ENCODE measurements at regions not wholly inside any gene's neighbourhood (a gene's known extent, or its start where the extent isn't known, plus 50 kb on each side); places are given as distances from the start of the nearest gene placed in this dataset.

GRCh38 chr3:74921676-74922075, 307.2 kb upstream of the CNTN3 start:
- WGBS (ENCODE audit: insufficient coverage), result no CpG with 5 or more reads among the region's 1 CpG
- Mint-ChIP-seq H3K4me1 (no peaks in the 10 kb centered on the region), H3K9me3 (peaks cover 0 to 3% (median 0%) of the 10 kb centered on the region in 7 donors), H3K36me3 (no peaks in the 10 kb centered on the region), H3K27ac (no peak overlapping the region), H3K27me3 (ENCODE audit: low read depth in 3 of 3) (no peaks in the 10 kb centered on the region), H3K4me3 (no peak overlapping the region)
- Histone ChIP-seq H3K4me3 (replicated peaks in 1 of 3; ENCODE audit: low read depth in 2 of 3, low read length in 3 of 3) (no peak overlapping the region), H3K4me1 (ENCODE audit: control insufficient read depth in 1 of 2, insufficient read depth in 2 of 2, low read length in 2 of 2) (no peaks in the 10 kb centered on the region), H3K9ac (ENCODE audit: insufficient read depth, low read length, poor library complexity, severe bottlenecking) (no peak overlapping the region), H3K27ac (ENCODE audit: low read depth in 1 of 2, low read length in 2 of 2) (no peak overlapping the region), H3K9me3 (replicated peaks in 1 of 2; ENCODE audit: control insufficient read depth in 1 of 2, insufficient read depth in 1 of 2, low read length in 2 of 2) (no peaks in the 10 kb centered on the region), H3K36me3 (replicated peaks in 1 of 2; ENCODE audit: control insufficient read depth in 1 of 2, insufficient read depth in 2 of 2, low read length in 2 of 2) (no peaks in the 10 kb centered on the region), H3K4me2 (replicated peaks; ENCODE audit: extremely low read depth, low read length, poor library complexity, severe bottlenecking) (no peak overlapping the region), H3K79me2 (ENCODE audit: insufficient read depth, low read length) (no peaks in the 10 kb centered on the region), H2AFZ (ENCODE audit: insufficient read depth, low read depth, low read length, poor library complexity, severe bottlenecking) (no peak overlapping the region), H4K20me1 (ENCODE audit: insufficient read depth, low read length) (no peaks in the 10 kb centered on the region), H3K27me3 (ENCODE audit: control insufficient read depth in 2 of 2, insufficient read depth in 2 of 2, low read length in 2 of 2) (no peaks in the 10 kb centered on the region)
- no peak for TF ChIP-seq CTCF (IDR thresholded peaks at IDR 0.05)
- intact Hi-C loops (cut with micrococcal nuclease), result no loop called here
- DNase-seq, result no peak

- H3K36me3 ChIP-seq (replicated peaks in 1 of 2; ENCODE audit: control insufficient read depth in 1 of 2, insufficient read depth in 2 of 2, low read length in 2 of 2), result no peaks in the 10 kb centered on the region
- 80% methylated on average over 3 of the region's 4 CpGs for WGBS (ENCODE audit: insufficient coverage)
- Mint-ChIP-seq H3K27ac (no peak overlapping the region), H3K4me3 (no peak overlapping the region), H3K36me3 (no peaks in the 10 kb centered on the region), H3K27me3 (ENCODE audit: low read depth in 3 of 3) (no peaks in the 10 kb centered on the region), H3K9me3 (peaks cover 0 to 3% (median 0%) of the 10 kb centered on the region in 7 donors), H3K4me1 (no peaks in the 10 kb centered on the region)
- no peaks in the 10 kb centered on the region for H4K20me1 ChIP-seq (ENCODE audit: insufficient read depth, low read length)
- intact Hi-C loops (cut with micrococcal nuclease), result no loop called here
- no peaks in the 10 kb centered on the region for H3K4me1 ChIP-seq (ENCODE audit: control insufficient read depth in 1 of 2, insufficient read depth in 2 of 2, low read length in 2 of 2)
- no peaks in the 10 kb centered on the region for H3K79me2 ChIP-seq (ENCODE audit: insufficient read depth, low read length)
- no peak overlapping the region for H3K9ac ChIP-seq (ENCODE audit: insufficient read depth, low read length, poor library complexity, severe bottlenecking)
- no peak overlapping the region for H3K4me2 ChIP-seq (replicated peaks; ENCODE audit: extremely low read depth, low read length, poor library complexity, severe bottlenecking)
- no peak for TF ChIP-seq CTCF (IDR thresholded peaks at IDR 0.05)
- no peak for DNase-seq
- H2AFZ ChIP-seq (ENCODE audit: insufficient read depth, low read depth, low read length, poor library complexity, severe bottlenecking), result no peak overlapping the region
- H3K27ac ChIP-seq (ENCODE audit: low read depth in 1 of 2, low read length in 2 of 2), result no peak overlapping the region
- H3K9me3 ChIP-seq (replicated peaks in 1 of 2; ENCODE audit: control insufficient read depth in 1 of 2, insufficient read depth in 1 of 2, low read length in 2 of 2), result no peaks in the 10 kb centered on the region
- H3K4me3 ChIP-seq (replicated peaks in 1 of 3; ENCODE audit: low read depth in 2 of 3, low read length in 3 of 3), result no peak overlapping the region
- H3K27me3 ChIP-seq (ENCODE audit: control insufficient read depth in 2 of 2, insufficient read depth in 2 of 2, low read length in 2 of 2), result no peaks in the 10 kb centered on the region
Measured at GRCh38 chr3:74920721-74921350, 306.4 kb upstream of the CNTN3 start.

Data from CD14-positive monocyte (primary cell).